ENCODE measurements at regions not wholly inside any gene's neighbourhood (a gene's known extent, or its start where the extent isn't known, plus 50 kb on each side); places are given as distances from the start of the nearest gene placed in this dataset.

- Histone ChIP-seq H3K4me1 (no peaks in the 10 kb centered on the region), H3K27ac (no peak overlapping the region), H3K36me3 (no peaks in the 10 kb centered on the region), H3K9me3 (peaks cover 0 to 14% (median 6%) of the 10 kb centered on the region in 4 donors), H3K4me3 (no peak overlapping the region), H3K27me3 (no peaks in the 10 kb centered on the region)
- DNase-seq = no peak
- TF ChIP-seq POLR2AphosphoS5 (IDR thresholded peaks at IDR 0.05) = no peak
- TF ChIP-seq, protein P1, sequence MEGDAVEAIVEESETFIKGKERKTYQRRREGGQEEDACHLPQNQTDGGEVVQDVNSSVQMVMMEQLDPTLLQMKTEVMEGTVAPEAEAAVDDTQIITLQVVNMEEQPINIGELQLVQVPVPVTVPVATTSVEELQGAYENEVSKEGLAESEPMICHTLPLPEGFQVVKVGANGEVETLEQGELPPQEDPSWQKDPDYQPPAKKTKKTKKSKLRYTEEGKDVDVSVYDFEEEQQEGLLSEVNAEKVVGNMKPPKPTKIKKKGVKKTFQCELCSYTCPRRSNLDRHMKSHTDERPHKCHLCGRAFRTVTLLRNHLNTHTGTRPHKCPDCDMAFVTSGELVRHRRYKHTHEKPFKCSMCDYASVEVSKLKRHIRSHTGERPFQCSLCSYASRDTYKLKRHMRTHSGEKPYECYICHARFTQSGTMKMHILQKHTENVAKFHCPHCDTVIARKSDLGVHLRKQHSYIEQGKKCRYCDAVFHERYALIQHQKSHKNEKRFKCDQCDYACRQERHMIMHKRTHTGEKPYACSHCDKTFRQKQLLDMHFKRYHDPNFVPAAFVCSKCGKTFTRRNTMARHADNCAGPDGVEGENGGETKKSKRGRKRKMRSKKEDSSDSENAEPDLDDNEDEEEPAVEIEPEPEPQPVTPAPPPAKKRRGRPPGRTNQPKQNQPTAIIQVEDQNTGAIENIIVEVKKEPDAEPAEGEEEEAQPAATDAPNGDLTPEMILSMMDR (IDR thresholded peaks at IDR 0.05) = no peak
- no peak for TF ChIP-seq EP300 (IDR thresholded peaks at IDR 0.05)
- no peak for TF ChIP-seq POLR2A (IDR thresholded peaks at IDR 0.05)
- WGBS, 5 donors = 77 to 91% (median 77%) methylated on average over 1 of the region's 1 CpG
- intact Hi-C loops (cut with DNase I; ENCODE audit: low total_unique reads) = no loop called here
These were observed 83.9 kb upstream of the BANK1 start for GRCh38 chr4:101706535-101707057.

DNA sequence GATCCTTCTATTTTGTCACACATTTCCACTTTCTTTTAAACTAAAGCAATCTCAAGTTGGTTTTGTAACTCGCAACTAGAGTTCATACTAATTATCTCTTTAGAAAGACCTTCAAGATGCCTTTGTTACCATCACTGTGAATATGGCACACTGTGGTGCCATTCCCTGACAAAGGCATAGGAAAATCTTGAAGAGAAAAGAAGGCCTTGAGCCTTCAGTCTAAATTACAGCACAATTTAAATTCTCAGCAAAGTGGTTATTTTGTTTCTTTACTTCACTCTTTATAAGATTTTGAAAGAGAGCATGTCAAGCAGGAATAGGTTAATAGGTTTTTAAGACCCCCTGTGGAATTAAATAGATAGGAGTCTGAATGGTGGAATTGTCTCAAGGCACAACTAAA, 89.0 kb upstream of the BANK1 start:
- no peaks in the 10 kb centered on the region for H3K4me1 ChIP-seq
- no peak overlapping the region for H3K27ac ChIP-seq
- H3K27me3 ChIP-seq = no peaks in the 10 kb centered on the region
- no peaks in the 10 kb centered on the region for H3K36me3 ChIP-seq
- intact Hi-C loops (cut with DNase I; ENCODE audit: low total_unique reads) = no loop called here
- peaks cover 0 to 8% (median 3%) of the 10 kb centered on the region in 4 donors for H3K9me3 ChIP-seq
- no peak overlapping the region for H3K4me3 ChIP-seq
- TF ChIP-seq, protein P1 (IDR thresholded peaks at IDR 0.05) = no peak
- TF ChIP-seq POLR2AphosphoS5 (IDR thresholded peaks at IDR 0.05) = no peak
- no peak for TF ChIP-seq POLR2A (IDR thresholded peaks at IDR 0.05)
- TF ChIP-seq EP300 (IDR thresholded peaks at IDR 0.05) = no peak
- DNase-seq = no peak
- 92 to 100% (median 96%) methylated on average over 1 of the region's 1 CpG for WGBS, 5 donors

DNA sequence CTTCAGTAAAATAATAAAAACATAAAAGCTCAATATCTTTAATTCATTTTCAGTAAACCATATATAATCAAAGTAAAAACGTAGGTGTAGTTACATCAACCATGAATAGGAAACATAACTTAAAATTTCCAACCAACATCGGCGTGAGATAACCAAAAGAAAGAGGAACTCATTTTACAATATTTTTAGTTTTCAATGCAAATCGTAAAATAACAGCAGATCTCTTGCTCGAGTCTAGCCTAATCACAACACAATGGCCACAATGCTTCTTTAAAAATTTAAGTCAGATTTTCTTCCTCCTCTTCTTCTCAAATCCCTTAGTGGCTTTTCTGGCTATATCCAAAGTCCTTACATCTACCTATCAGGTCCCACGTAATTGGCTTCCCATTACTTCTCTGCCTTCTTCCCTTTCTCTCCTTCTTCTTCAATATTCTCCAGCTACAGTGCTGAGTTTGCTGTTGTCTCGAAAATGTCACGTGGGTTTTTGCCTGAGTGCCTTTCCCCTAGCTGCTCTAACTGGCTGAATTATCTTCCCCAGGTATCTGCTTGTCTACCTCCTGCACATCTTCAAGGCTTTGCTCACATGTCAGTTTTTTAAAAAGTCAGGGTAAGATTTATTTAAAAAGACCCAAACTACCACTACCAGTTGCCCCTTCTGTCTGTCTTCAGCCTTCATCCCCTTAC, 90.9 kb upstream of the BANK1 start:
- Histone ChIP-seq H3K9me3 (no peaks in the 10 kb centered on the region), H3K36me3 (no peaks in the 10 kb centered on the region), H3K27ac (no peak overlapping the region), H3K27me3 (no peaks in the 10 kb centered on the region), H3K4me1 (no peaks in the 10 kb centered on the region), H3K4me3 (no peak overlapping the region)
- no peak for TF ChIP-seq EP300 (IDR thresholded peaks at IDR 0.05)
- TF ChIP-seq, protein P1 (IDR thresholded peaks at IDR 0.05) = no peak
- TF ChIP-seq POLR2A (IDR thresholded peaks at IDR 0.05) = no peak
- TF ChIP-seq POLR2AphosphoS5 (IDR thresholded peaks at IDR 0.05) = no peak
- 68 to 79% (median 75%) methylated on average over 8 of the region's 8 CpGs for WGBS, 5 donors
- intact Hi-C loops (cut with DNase I; ENCODE audit: low total_unique reads) = no loop called here
- DNase-seq = no peak

GRCh38 chr4:101697266-101697665, 93.3 kb upstream of the BANK1 start:
- intact Hi-C loops (cut with DNase I; ENCODE audit: low total_unique reads) = no loop called here
- TF ChIP-seq, protein P1 (IDR thresholded peaks at IDR 0.05) = no peak
- TF ChIP-seq POLR2A (IDR thresholded peaks at IDR 0.05) (no peak), EP300 (IDR thresholded peaks at IDR 0.05) (no peak), POLR2AphosphoS5 (IDR thresholded peaks at IDR 0.05) (no peak)
- no peaks in the 10 kb centered on the region for H3K9me3 ChIP-seq
- 62 to 87% (median 83%) methylated on average over 1 of the region's 1 CpG for WGBS, 5 donors
- DNase-seq = no peak
- no peak overlapping the region for H3K4me3 ChIP-seq
- H3K4me1 ChIP-seq = no peaks in the 10 kb centered on the region
- H3K27ac ChIP-seq = no peak overlapping the region
- H3K27me3 ChIP-seq = no peaks in the 10 kb centered on the region
- no peaks in the 10 kb centered on the region for H3K36me3 ChIP-seq
